ENCODE measurements at regions not wholly inside any gene's neighbourhood (a gene's known extent, or its start where the extent isn't known, plus 50 kb on each side); places are given as distances from the start of the nearest gene placed in this dataset.

GRCh38 chr5:117504305-117504704 is 929.7 kb upstream of the SEMA6A start (continued):
- TF ChIP-seq BCL11A (IDR thresholded peaks at IDR 0.05; ENCODE audit: low read depth, low read length) (no peak), PML (IDR thresholded peaks at IDR 0.05; ENCODE audit: low read length) (no peak), RB1 (IDR thresholded peaks at IDR 0.05; ENCODE audit: borderline replicate concordance) (no peak), E4F1 (IDR thresholded peaks at IDR 0.05; ENCODE audit: borderline replicate concordance, partially characterized antibody) (no peak), ATF2 (IDR thresholded peaks at IDR 0.05; ENCODE audit: low read length) (no peak), RELA (IDR thresholded peaks at IDR 0.05; ENCODE audit: borderline replicate concordance, partially characterized antibody) (no peak)

- ChIA-PET POLR2A (no interaction called here), SMC1A (ENCODE audit: uncharacterized antibody, unreplicated experiment) (no interaction called here), RAD21 (ENCODE audit: unreplicated experiment) (no interaction called here), CTCF (no interaction called here)
- no peaks in the 10 kb centered on the region for H3K27me3 ChIP-seq (replicated peaks in 1 of 2; ENCODE audit: control insufficient read depth in 2 of 2, insufficient read depth in 2 of 2, low read length in 1 of 2)
- whole genome bisulfite sequencing (ENCODE audit: insufficient coverage, insufficient replicate concordance, low lambda C conversion rate, missing lambda C conversion rate), result 10% methylated on average over 3 of the region's 3 CpGs
- BruUV-seq (replicated peaks), result no TSS peak
- no peak overlapping the region for H3K4me2 ChIP-seq (ENCODE audit: control insufficient read depth, insufficient read depth)
- H3K79me2 ChIP-seq (ENCODE audit: control insufficient read depth, insufficient read depth, low read length), result no peaks in the 10 kb centered on the region
- ATAC-seq (no peak), DNase-seq (ENCODE audit: low read depth, low spot score) (no peak), FAIRE-seq (no peak)
- H3K9ac ChIP-seq (ENCODE audit: control insufficient read depth, insufficient read depth, low read length), result no peak overlapping the region
- in situ Hi-C loops (cut with MboI) (no loop called here), intact Hi-C loops (cut with micrococcal nuclease; ENCODE audit: unreplicated experiment) (no loop called here)
- no peaks in the 10 kb centered on the region for H3K9me3 ChIP-seq (replicated peaks; ENCODE audit: control insufficient read depth, insufficient read depth, low read length)
- no peaks in the 10 kb centered on the region for H4K20me1 ChIP-seq (ENCODE audit: control insufficient read depth, insufficient read depth)
- H2AFZ ChIP-seq (ENCODE audit: control insufficient read depth, low read depth, low read length), result no peak overlapping the region
- H3K4me1 ChIP-seq (ENCODE audit: control insufficient read depth, insufficient read depth, low read length), result no peaks in the 10 kb centered on the region
- H3K4me3 ChIP-seq, result no peak overlapping the region
- H3K27ac ChIP-seq (ENCODE audit: control insufficient read depth, insufficient read depth), result no peak overlapping the region
- no peaks in the 10 kb centered on the region for H3K36me3 ChIP-seq (ENCODE audit: control insufficient read depth in 2 of 2, insufficient read depth in 2 of 2, low read length in 1 of 2)
- TF ChIP-seq ZBTB11 (CRISPR knock-in tag; IDR thresholded peaks at IDR 0.05), result no peak
- TF ChIP-seq ZNF622 (IDR thresholded peaks at IDR 0.05), result no peak
- no peak for TF ChIP-seq NFXL1 (IDR thresholded peaks at IDR 0.05; ENCODE audit: borderline replicate concordance)
- no peak for TF ChIP-seq SUPT20H (IDR thresholded peaks at IDR 0.05; ENCODE audit: borderline replicate concordance, control insufficient read depth, low read depth, low read length)
- no peak for TF ChIP-seq SREBF1 (IDR thresholded peaks at IDR 0.05; ENCODE audit: low read length)
- no peak for TF ChIP-seq CHD1 (IDR thresholded peaks at IDR 0.05; ENCODE audit: low read depth, low read length)
- no peak for TF ChIP-seq RAD51 (IDR thresholded peaks at IDR 0.05)
- TF ChIP-seq EED (IDR thresholded peaks at IDR 0.05; ENCODE audit: low read depth), result no peak
- no peak for TF ChIP-seq IRF4 (IDR thresholded peaks at IDR 0.05; ENCODE audit: low read depth, low read length)
- no peak for TF ChIP-seq BCL3 (IDR thresholded peaks at IDR 0.05; ENCODE audit: borderline replicate concordance, insufficient read depth, low read depth, low read length, poor library complexity, severe bottlenecking)
- no peak for TF ChIP-seq PML (IDR thresholded peaks at IDR 0.05; ENCODE audit: low read length)
Measured at GRCh38 chr5:117497601-117498000, 923.0 kb upstream of the SEMA6A start.

Measured in GM12878 (cell line).